Activated CD4-positive, alpha-beta T cell treated with anti-CD3 and anti-CD28 coated beads, Interleukin-2, amount 50 U/mL, for 24 hours (primary cell): ENCODE measurements at regions not wholly inside any gene's neighbourhood (a gene's known extent, or its start where the extent isn't known, plus 50 kb on each side); places are given as distances from the start of the nearest gene placed in this dataset.

Experiments used
- DNase-seq, 2 donors: peaks; one replicate each; pipeline ENCODE4 v3.0.0-alpha.2; 2020; ENCODE audit warnings: low read depth in 1 of 2, low spot score in 1 of 2

DNA sequence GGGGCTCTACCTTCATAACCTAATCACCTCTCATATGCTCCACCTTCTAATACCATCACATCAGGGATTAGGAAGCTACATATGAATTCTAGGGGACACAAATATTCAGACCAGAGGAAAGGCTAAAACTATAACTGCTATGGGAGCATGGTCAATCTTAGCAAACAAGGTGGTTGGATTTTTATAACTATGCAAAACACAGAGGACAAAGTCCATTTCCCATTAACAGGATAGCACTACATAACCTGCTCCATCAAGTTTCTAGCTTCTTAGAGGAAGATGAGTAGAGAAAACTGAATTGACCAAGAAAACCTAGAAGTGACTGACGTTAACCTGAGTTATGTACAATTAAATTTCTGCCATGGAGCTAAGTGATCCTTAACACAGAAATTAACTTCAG lies 398.6 kb downstream of the TBL1XR1 start:
- no peak for DNase-seq

DNA sequence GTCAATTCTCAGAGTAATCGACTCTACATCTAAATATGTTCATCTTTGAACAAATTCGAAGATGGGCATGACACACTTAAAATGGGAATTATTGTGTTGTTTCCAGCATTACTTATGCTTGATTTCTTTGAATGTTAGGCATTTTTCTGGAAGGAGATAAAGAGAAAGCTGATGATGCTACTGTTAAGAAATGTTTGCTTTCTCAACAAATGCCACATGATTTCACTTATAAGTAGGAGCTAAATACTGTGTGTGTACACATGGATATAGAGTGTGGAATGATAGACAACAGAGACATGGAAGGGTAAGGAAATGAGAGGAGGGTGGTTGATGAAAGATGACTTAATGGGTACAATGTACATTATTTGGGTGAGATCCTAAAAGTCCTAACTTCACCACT lies 400.9 kb downstream of the TBL1XR1 start:
- DNase-seq: no peak

DNA sequence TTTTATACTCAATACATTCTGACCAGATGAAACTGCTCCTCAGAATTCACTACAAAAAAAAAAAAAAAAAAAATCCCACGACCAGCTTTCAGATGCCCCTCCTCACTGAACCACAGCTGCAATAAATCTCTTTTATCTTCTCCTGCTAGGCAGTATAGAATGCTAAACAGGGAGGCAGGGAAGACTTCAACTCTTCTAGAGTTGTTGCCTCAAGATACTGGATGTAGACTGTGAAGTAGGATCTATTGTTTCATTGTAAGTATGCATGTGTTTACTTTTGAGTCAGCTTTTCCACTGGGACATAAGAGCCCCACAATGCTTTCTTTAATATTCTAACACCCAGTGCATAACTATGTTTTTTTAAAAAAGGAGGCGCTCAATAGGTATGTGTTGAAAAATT lies 401.4 kb downstream of the TBL1XR1 start:
- DNase-seq: no peak

DNA sequence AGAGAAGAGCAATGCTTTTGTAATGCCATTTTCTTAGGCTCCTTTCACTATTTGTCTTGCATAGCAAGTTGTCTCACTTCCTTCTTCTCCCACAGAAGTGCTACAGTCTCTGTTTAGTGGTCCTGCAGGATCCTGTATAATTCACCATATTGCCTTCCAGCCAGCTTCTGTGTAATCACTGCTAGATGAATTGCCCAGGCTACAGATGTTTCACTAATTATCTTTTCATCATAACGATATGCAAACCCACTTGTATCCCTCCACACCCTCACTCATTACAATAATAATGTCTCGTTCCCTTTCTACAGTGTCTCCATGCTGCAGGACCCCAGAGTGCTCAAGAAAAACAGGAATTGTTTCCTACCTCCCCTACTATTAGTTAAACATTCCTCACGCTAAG lies 402.9 kb downstream of the TBL1XR1 start:
- no peak for DNase-seq

DNA sequence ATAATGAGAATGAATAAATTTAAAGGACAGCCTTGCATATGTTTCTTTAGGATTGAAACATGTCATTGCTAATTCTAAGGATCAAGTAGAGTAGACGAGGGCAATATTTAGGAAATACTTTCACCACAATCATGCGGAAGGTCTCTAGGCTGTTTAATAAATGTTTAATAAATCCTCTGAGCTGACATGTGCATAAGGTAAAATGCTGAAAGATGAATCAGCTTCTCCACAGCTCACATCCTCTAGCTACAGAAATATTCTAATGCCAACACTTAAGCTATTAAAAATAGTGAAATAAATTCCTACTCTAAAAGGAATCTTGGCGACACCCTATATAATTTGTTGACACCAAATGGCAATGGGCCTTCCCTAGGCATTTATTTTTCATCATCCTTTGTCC lies 407.3 kb downstream of the TBL1XR1 start:
- DNase-seq: no peak

DNA sequence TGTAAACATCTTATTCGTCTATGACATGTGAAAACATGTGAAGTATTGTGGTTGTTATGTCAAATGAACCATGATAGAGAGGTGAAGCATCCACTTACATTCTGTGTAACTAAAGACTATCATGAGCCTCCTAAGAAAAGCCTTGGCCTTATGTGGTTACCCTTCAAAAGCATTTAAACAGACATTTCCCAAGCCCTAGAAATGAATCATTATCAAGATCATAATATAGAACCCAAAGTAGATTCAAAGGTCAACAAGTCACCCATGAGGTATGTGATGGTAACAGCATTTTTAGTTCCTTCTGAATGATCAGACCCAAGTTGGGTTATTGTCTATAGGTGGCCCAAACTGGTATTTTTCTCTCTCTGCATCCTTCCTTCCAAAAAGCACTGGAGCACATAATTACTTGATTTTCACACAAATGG lies 408.0 kb downstream of the TBL1XR1 start:
- no peak for DNase-seq

DNA sequence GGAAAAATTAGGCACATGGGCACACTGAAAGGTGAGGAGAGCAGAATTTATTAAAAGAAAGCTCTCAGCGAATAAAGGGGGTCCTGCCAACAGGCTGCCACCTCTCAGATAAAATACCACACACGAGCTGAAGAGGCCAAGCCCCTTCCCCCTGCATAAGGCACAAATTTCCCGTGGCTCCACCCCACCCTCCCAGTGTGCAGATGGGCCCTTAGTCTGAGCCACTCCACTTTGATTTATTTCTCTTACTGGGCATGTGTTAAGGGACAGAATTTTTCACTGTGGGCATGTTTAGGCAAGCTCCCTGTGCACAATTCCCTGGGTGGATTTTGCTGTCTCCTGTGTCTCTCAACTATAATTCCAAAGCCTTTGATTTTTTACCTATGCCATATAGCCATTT lies 409.8 kb downstream of the TBL1XR1 start:
- DNase-seq: no peak

DNA sequence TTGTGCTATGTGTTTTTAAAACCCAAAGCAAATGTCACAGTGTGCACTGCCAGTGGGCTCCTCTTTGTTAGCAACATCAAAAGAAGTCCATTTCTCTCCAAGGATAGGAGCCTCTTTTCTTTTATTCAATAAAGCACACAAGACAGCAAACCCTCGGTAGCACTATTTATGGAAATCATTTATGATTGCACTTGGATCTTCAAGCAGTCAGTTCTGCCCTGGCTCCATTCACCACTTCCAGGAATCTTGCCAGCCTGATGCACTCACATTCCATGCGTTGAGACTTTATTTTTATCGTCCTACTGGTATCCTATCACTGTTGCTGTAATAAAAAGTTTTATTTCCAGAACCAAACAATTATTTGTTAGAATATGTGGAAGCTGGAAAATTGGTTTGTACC lies 412.1 kb downstream of the TBL1XR1 start:
- DNase-seq: no peak

DNA sequence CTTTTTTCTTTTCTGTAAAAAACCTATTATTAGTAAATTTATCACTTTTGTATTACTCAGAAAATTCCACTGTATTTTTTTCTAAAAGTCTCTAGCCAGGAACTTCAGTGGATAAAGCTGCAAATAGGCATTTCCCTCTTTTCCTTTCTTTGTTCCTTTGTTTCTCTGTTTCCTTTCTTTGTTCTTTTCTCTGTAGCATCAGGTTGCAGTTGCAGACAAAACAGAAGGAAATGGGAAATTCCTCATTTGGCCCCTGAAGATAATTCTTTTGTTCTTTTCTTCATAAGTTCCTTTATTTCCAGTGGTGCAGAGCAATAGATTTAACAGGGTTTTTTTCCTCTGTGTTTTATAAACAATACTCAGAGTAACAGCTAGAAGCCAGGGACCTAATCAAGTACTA lies 416.5 kb downstream of the TBL1XR1 start:
- no peak for DNase-seq

DNA sequence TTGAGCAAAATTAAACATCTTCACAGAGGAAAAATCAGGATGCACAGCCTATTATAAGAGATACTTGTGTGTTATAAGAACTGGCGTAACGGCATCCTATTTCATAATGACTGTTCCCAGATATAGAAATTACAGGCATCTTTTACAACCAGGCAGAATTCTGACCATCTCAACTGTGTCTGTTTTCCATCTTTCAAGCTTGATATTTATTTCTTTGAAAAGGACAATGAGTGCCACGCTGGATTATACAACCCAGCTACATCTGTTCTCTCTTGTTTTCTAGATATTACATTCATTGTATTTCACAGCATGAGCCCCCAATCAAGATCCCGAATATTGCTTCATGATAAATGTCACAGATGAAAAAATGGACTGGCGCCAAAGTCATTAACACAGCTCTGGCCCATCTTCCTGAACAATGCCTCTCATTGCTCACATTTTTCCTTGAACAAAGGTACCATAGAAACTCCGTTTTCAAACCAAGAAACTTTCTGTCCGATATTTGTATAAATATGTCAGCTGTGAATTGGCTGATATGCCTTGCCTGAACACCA lies 420.6 kb downstream of the TBL1XR1 start:
- DNase-seq: no peak

DNA sequence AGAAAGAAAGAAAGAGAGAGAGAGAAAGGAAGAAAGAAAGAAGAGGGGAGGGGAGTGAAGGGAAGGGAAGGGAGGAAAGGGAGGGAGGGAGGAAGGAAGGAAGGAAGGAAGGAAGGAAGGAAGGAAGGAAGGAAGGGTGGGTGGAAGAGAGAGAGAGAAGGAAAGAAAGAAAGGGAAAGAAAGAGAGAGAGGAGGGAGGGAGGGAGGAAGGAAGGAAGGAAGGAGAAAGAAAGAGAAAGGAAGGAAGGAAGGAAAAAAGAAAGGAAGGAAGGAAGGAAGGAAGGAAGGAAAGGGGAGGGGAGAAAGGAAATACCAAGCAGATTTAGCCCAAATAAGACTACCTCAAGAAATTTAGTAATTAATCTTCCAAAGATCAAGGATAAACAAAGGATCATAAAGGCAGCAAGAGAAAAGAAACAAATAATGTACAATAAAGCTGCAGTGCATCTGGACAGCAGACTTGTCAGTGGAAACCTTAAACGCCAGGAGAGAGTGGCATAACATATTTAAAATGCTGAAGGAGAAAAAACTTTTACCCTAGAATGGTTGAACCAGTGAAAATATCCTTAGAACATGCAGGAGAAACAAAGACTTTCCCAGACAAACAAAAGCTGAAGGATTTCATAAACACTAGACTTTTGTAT lies 427.6 kb downstream of the TBL1XR1 start:
- no peak for DNase-seq

DNA sequence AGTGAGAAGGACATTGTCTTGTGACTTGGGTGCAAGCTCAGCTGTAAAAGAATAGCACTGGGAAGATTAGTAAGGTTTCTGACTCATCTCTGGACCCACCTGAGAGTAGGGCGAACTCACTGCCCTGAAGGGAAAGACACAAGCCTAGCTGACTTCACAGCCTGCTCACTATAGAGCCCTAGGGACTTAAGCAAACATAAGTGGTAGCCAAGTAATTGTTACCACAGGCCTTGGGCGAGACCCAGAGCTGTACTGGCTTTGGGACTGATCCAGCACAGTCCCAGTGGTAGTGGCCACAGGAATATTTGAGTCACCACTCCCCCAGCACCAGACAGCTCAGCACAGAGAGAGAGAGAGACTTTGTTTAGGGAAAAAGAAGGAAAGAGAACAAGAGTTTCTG lies 429.9 kb downstream of the TBL1XR1 start:
- no peak for DNase-seq

DNA sequence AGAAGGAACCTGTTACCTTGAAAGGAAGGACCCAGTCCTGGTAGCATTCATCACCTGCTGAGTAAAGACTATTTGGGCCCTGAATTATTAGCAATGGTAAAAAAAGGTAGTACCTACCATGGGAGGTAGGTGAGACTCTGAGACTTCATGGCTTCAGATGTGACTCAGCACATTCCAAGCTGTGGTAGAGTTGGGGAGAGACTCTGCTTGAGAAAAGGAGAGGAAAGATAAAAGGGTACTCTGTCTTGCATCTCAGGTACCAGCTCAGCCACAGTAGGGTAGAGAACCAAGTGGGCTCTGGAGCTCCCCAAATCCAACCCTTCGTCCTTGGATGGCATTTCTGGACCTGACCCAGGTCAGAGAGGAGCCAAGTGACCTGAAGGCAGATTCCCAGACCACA lies 430.4 kb downstream of the TBL1XR1 start:
- DNase-seq: no peak

DNA sequence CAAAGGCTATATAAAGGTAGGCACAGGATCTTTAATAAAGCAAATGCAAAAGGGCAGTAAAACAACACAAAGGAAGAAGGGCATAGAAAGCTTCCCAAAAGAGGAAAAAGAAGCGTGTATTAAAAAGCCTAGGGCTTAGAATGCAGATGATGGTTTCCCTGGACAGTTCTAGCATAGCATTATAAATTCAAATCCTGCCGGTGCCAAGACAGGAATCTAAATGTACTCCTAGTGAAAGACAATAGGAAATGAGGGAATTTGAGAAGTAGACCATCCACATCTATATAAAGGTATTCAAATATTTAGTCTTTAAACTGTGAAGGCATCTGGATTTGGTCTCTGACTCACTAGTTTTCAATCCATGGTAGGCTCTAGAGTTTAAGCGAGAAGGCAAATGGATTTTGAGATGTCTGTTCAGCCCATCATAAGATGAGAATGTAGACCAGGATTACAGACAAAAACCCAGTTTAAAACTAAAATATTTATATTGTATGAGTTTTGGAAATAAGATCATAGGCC lies 431.8 kb downstream of the TBL1XR1 start:
- no peak for DNase-seq

DNA sequence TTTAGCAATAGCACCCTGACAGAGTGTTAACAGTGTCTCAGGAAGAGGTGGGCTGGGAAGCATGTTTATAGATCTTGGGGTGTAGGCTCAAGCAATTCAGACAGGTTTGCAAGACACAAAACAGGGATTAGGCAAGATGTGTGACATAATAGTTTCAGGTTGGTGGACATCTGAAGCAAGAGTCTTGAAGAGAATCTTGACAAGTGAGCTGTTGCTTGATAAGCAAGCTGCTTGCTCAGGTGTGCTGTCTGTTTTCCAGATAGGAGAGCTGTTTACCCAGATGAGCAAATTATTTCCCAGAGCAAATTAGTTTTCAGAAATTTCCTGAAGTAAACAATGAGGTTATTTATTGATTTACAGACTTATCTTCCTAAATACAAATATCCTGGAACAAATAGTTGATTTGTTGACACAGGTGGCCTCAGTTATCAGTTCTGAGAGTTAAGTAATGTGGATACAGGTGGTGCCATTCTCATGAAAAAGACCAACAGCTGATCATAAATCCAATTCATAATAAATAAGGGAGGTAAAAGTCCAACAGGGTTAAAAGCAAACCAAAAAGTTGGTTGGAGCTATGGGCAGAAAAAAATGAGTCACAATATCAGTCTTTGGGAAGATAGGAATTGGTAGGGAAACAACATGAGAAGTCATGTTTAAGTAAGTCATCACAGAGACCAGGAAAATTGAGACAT lies 437.3 kb downstream of the TBL1XR1 start:
- no peak for DNase-seq

DNA sequence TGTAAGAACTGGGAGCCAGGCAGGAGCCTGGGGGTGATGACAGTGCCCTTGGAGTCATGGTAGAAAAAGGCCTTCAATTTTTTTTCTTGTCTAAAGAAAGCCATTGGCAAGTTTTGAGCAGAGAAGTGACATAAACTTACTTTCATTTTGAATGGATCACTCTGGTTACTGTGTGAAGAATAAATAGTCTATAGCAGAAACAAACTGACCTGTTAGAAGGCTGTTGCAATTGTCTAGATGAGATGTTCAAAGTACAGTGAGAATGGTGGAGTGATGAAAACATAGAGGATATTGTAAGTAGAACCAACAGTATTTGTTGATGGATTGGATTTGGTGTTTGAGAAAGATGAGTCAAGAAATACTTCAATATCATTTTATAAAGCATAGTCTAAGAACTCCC lies 439.9 kb downstream of the TBL1XR1 start:
- DNase-seq: no peak

DNA sequence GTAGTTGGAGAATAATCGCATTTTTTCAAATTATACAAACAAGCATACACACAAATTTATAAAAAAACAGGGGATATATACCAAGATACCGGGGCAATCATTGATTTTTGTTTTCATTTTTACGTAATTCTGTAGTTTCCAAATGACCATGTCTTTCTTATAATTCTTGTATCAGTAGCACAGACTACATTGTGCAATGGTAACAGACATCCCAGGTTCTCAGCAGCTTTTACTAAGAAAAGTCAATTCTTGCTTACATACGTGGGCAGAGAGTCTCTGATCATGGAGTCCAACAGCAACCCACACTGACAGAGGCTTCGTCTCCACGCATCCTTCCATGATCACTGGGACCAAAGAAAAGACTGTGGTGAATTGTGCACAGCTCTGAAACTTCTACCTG lies 441.3 kb downstream of the TBL1XR1 start:
- no peak for DNase-seq

DNA sequence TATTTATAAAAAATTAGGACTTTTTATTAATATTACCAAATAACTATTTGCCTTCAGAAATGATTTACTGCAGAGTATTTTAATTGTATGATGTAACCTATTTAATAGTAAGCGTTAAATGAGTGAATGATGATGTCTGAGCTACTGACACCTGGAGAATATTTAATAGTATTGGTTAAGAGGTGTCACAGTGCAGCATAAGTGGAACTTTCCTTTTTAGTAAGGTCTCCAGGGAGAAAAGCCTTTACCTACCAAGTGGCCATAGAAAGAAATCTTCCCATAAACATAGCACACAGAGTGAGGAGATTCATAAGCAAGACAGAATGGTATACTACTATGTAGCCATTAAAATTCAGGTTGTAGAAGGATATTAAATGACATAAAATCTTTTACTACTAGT lies 441.7 kb downstream of the TBL1XR1 start:
- DNase-seq: no peak

DNA sequence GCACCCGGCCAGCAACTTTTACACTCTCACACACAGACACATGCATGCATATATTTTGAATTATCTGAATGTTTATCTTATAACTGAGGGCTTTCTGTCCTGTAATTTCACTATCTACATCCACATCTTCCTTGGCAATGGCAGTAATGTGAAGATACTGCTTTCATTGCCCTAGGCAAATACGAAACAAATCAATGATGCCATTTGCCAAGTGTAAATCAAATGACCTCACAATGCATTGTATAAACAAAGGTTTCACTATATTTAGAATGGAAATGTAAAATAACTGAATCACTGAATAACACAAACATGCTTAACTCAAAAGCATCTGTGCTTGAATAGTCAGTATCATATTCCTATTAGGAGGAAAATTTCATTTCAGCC lies 455.6 kb downstream of the TBL1XR1 start:
- no peak for DNase-seq

DNA sequence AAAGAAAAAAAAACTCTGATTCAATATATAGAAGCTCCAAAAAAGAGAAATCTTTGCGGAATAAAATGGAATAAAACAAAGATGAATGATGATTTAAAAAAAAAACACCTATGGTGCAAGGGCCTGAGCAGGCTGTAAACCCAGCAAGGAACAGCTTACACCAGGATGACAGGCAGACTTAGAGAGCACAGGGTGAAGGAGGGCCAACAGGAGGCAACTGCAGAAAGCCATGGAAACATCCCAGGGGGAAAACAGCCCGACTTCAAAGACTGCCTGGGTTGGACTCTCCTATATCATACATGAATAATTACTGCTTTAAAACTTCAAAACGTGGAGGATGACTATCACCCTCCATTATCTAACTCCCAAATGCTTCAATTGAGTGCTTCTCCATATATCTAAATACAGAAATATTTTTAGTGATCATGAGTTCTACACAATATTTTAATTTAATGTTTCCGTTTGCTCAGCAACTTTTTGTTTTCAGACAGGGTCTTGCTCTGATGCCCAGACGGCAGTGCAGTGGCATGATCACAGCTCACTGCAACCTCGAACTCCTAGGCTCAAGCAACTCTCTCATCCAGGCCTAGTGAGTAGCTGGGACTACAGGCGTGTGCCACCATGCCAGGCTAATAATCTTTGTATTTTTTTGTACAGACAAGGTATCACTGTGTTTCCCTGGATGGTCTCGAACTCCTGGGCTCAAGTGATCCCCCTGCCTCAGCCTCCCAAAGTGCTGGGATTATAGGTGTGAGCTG lies 456.2 kb downstream of the TBL1XR1 start:
- no peak for DNase-seq

DNA sequence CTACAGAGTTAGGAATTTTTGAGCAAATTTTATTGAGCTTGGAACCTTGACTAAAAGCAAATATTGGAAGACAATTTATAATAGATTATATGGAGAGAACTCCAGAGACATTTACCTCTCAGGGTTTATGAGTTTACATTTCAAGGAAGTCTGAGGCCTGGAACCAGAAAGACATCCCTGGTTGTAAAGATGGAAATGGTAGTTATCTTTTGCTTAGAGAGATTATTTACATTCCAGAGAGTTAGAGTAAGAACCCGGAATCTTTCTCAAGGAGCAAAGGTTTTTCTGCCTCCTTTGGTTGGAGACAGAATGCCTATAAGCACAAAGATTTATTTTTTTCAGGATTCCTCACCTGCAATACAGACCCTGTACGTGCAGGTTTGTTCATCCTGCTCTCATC lies 458.1 kb downstream of the TBL1XR1 start:
- no peak for DNase-seq
